HCT116 (cell line): ENCODE measurements at regions not wholly inside any gene's neighbourhood (a gene's known extent, or its start where the extent isn't known, plus 50 kb on each side); places are given as distances from the start of the nearest gene placed in this dataset.
A peak's percentile ranks its signal among the peaks of the same experiment; 100 is the strongest.

Experiments
- ATAC-seq: fragments of 200-7000 bp; cut with Tn5 transposase; 2 replicates; pipeline ENCODE4 v1.9.1; 2020; ENCODE audit warnings: mild to moderate bottlenecking, moderate library complexity
- BruUV-seq: library from RNA; stranded (reverse); fragments of 400-500 nt; replicated peaks from 2 replicates; lab custom pipeline; 2021; lab: Mats Ljungman, UMichigan
- CTCF ChIA-PET: fragments of 300-600 bp; sonication (Branson Sonifier 250); formaldehyde crosslinking; loops from one replicate; lab custom pipeline; 2021; ENCODE audit warnings: antibody characterized with exemption; lab: Charles Lee
- POLR2A ChIA-PET: fragments of 300-600, 350-600 bp; sonication (Branson Sonifier 250); formaldehyde crosslinking; loops from one replicate; lab custom pipeline; 2021; ENCODE audit warnings: antibody characterized with exemption; lab: Charles Lee
- RAD21 ChIA-PET, 2 experiments: fragments of 300-600 bp; sonication (Branson Sonifier 250); formaldehyde crosslinking; loops; one replicate each; lab custom pipeline; 2023; ENCODE audit warnings: low total read pairs in 2 of 2; ENCODE audit not compliant: uncharacterized antibody in 2 of 2, unreplicated experiment in 2 of 2, low non-redundant PET in 1 of 2; lab: Charles Lee
- DNase-seq: peaks from one replicate; pipeline ENCODE4 v3.0.0-alpha.2; 2010; ENCODE audit warnings: low read depth, low spot score
- H2AFZ ChIP-seq: fragments of 200-600 bp; shearing (Covaris generic), sonication (generic); 2 replicates; pipeline ENCODE4 v1.6.1; 2017; ENCODE audit warnings: low read depth, mixed run types, mixed read lengths, antibody characterized with exemption, low read length; ENCODE audit not compliant: poor library complexity, severe bottlenecking
- H3K27ac ChIP-seq: 2 replicates; pipeline ENCODE4 v1.5.1; 2012; ENCODE audit warnings: low read depth, low read length
- H3K27me3 ChIP-seq: fragments of 200-600 bp; sonication (generic); 2 replicates; pipeline ENCODE4 v1.6.1; 2016; ENCODE audit warnings: mixed run types, low read length, mixed read lengths; ENCODE audit not compliant: insufficient read depth
- H3K36me3 ChIP-seq, 2 experiments: fragments of 200-500 bp in 1 of 2; fragments of 200-600 bp in 1 of 2; sonication (Bioruptor generic) in 1 of 2; sonication (generic) in 1 of 2; 2 replicates each; pipeline versions ENCODE4 v1.5.1 to v1.6.1; 2014 to 2016; ENCODE audit warnings: low read length in 2 of 2, inconsistent platforms in 1 of 2, mixed read lengths in 1 of 2, mixed run types in 1 of 2; ENCODE audit not compliant: insufficient read depth in 2 of 2, control insufficient read depth in 1 of 2
- H3K4me1 ChIP-seq, 2 experiments: fragments of 200-600 bp in 1 of 2; sonication (generic) in 1 of 2; 2 replicates each; pipeline versions ENCODE4 v1.5.1 to v1.6.1; 2012 to 2017; ENCODE audit warnings: low read length in 2 of 2, inconsistent platforms in 1 of 2, mild to moderate bottlenecking in 1 of 2, mixed read lengths in 1 of 2, mixed run types in 1 of 2, moderate library complexity in 1 of 2; ENCODE audit not compliant: insufficient read depth in 2 of 2, control insufficient read depth in 1 of 2
- H3K4me2 ChIP-seq: fragments of 200-600 bp; sonication (generic); 2 replicates; pipeline ENCODE4 v1.6.1; 2017; ENCODE audit warnings: mixed run types, low read length, mixed read lengths
- H3K4me3 ChIP-seq, 2 experiments: fragments of 200-600 bp in 1 of 2; sonication (generic) in 1 of 2; replicated peaks in 1 of 2; 2 replicates each; pipeline ENCODE4 v1.5.1; 2011 to 2016; ENCODE audit warnings: low read length in 2 of 2, control low read depth in 1 of 2, low read depth in 1 of 2, mild to moderate bottlenecking in 1 of 2, mixed read lengths in 1 of 2, mixed run types in 1 of 2
- H3K79me2 ChIP-seq: fragments of 200-600 bp; sonication (generic); 2 replicates; pipeline ENCODE4 v1.6.1; 2017; ENCODE audit warnings: mild to moderate bottlenecking, mixed run types, low read length, moderate library complexity, mixed read lengths; ENCODE audit not compliant: insufficient read depth
- H3K9ac ChIP-seq: fragments of 200-600 bp; sonication (generic); 2 replicates; pipeline ENCODE4 v1.6.1; 2016; ENCODE audit warnings: low read length, mixed read lengths
- H3K9me2 ChIP-seq: fragments of 200-600 bp; sonication (generic), shearing (Covaris generic); 2 replicates; pipeline ENCODE4 v1.6.1; 2017; ENCODE audit warnings: mixed run types, mild to moderate bottlenecking, moderate library complexity; ENCODE audit not compliant: insufficient read depth
- H3K9me3 ChIP-seq, 2 experiments: fragments of 200-500 bp in 1 of 2; fragments of 200-600 bp in 1 of 2; sonication (Bioruptor generic) in 1 of 2; sonication (generic) in 1 of 2; 2 replicates each; pipeline ENCODE4 v1.6.1; 2014 to 2017; ENCODE audit warnings: low read length in 2 of 2, mixed read lengths in 2 of 2, inconsistent platforms in 1 of 2, low read depth in 1 of 2, mild to moderate bottlenecking in 1 of 2, mixed run types in 1 of 2, moderate library complexity in 1 of 2; ENCODE audit not compliant: control insufficient read depth in 1 of 2, insufficient read depth in 1 of 2
- H4K20me1 ChIP-seq: fragments of 200-600 bp; sonication (generic), shearing (Covaris generic); 2 replicates; pipeline ENCODE4 v1.6.1; 2017; ENCODE audit warnings: mixed run types, mild to moderate bottlenecking, moderate library complexity; ENCODE audit not compliant: insufficient read depth
- CBX3 ChIP-seq: IDR thresholded peaks from 2 replicates; pipeline ENCODE4 v1.6.1; 2012; ENCODE audit warnings: low read depth
- CEBPB ChIP-seq: IDR thresholded peaks from 2 replicates; pipeline ENCODE4 v1.6.1; 2012; ENCODE audit warnings: low read depth
- CTCF ChIP-seq, 3 experiments: fragments of 200-600 bp in 1 of 3; sonication (generic) in 1 of 3; IDR thresholded peaks in 2 of 3; conservative IDR thresholded peaks in 1 of 3; 2 replicates each; pipeline ENCODE4 v1.5.1; 2012 to 2017; ENCODE audit warnings: low read depth in 2 of 3, low read length in 2 of 3, antibody characterized with exemption in 1 of 3, borderline replicate concordance in 1 of 3, control low read depth in 1 of 3, mild to moderate bottlenecking in 1 of 3, mixed read lengths in 1 of 3, mixed run types in 1 of 3, moderate library complexity in 1 of 3; ENCODE audit not compliant: insufficient read depth in 1 of 3
- EGR1 ChIP-seq: IDR thresholded peaks from 2 replicates; pipeline ENCODE4 v1.6.1; 2012; ENCODE audit warnings: low read depth
- EZH2 ChIP-seq: fragments of 200-600 bp; sonication (generic); IDR thresholded peaks from 2 replicates; pipeline ENCODE4 v1.6.1; 2017; ENCODE audit warnings: antibody characterized with exemption, mixed run types
- EZH2phosphoT487 ChIP-seq: fragments of 200-600 bp; IDR thresholded peaks from 2 replicates; pipeline ENCODE4 v1.6.1; 2018; ENCODE audit warnings: antibody characterized with exemption, borderline replicate concordance
- POLR2AphosphoS5 ChIP-seq: IDR thresholded peaks from 2 replicates; pipeline ENCODE4 v1.6.1; 2011; ENCODE audit warnings: mild to moderate bottlenecking, low read depth, low read length, moderate library complexity
- REST ChIP-seq: IDR thresholded peaks from 2 replicates; pipeline ENCODE4 v1.6.1; 2012; ENCODE audit warnings: low read depth
- SIN3A ChIP-seq: IDR thresholded peaks from 2 replicates; pipeline ENCODE4 v1.6.1; 2012; ENCODE audit warnings: low read depth
- SRF ChIP-seq: IDR thresholded peaks from 2 replicates; pipeline ENCODE4 v1.6.1; 2012; ENCODE audit warnings: low read depth
- ZBTB33 ChIP-seq: IDR thresholded peaks from 2 replicates; pipeline ENCODE4 v1.6.1; 2011; ENCODE audit warnings: mild to moderate bottlenecking, low read length, moderate library complexity; ENCODE audit not compliant: insufficient replicate concordance; ENCODE audit errors: extremely low read depth
- ZNF274 ChIP-seq: fragments of 200-500 bp; sonication (Bioruptor generic); IDR thresholded peaks from 2 replicates; pipeline ENCODE4 v1.6.1; 2014; ENCODE audit warnings: mild to moderate bottlenecking, low read depth, low read length, inconsistent platforms
- intact Hi-C: fragments of 100-400 bp; cut with micrococcal nuclease; formaldehyde crosslinking; loops from 2 replicates; pipeline ENCODE4 v1.10.0; 2022

GRCh38 chr20:43388268-43389002 lies 69.3 kb upstream of the SRSF6 start:
- Histone ChIP-seq H2AFZ (no peak overlapping the region), H3K4me3 (no peak overlapping the region), H3K9ac (no peak overlapping the region), H3K36me3 (no peaks in the 10 kb centered on the region), H3K79me2 (no peaks in the 10 kb centered on the region), H4K20me1 (no peaks in the 10 kb centered on the region), H3K4me1 (no peaks in the 10 kb centered on the region), H3K9me3 (no peaks in the 10 kb centered on the region), H3K9me2 (no peaks in the 10 kb centered on the region), H3K4me2 (no peak overlapping the region), H3K27ac (no peak overlapping the region), H3K27me3 (peaks cover 8% of the 10 kb centered on the region; the same call in 1 of the 2 replicates)
- TF ChIP-seq EGR1 (peak; percentile 32; the same call in 1 of the 2 replicates), CBX3 (no peak), ZBTB33 (no peak), CEBPB (no peak)
- ATAC-seq (no peak), DNase-seq (no peak)
- BruUV-seq = no TSS peak
- POLR2A ChIA-PET = no interaction called here
- RAD21 ChIA-PET = no interaction called here
- CTCF ChIA-PET = no interaction called here
- intact Hi-C loops = no loop called here

- H3K36me3 ChIP-seq = no peaks in the 10 kb centered on the region
- BruUV-seq = no TSS peak
- CTCF ChIA-PET = no interaction called here
- H2AFZ ChIP-seq = no peak overlapping the region
- no peaks in the 10 kb centered on the region for H4K20me1 ChIP-seq
- H3K27ac ChIP-seq = no peak overlapping the region
- H3K9me2 ChIP-seq = no peaks in the 10 kb centered on the region
- no peak for DNase-seq
- no peak for ATAC-seq
- no peaks in the 10 kb centered on the region for H3K79me2 ChIP-seq
- intact Hi-C loops = no loop called here
- POLR2A ChIA-PET = no interaction called here
- H3K4me2 ChIP-seq = no peak overlapping the region
- no peaks in the 10 kb centered on the region for H3K4me1 ChIP-seq
- no peak overlapping the region for H3K4me3 ChIP-seq
- RAD21 ChIA-PET = no interaction called here
- no peaks in the 10 kb centered on the region for H3K9me3 ChIP-seq
- H3K9ac ChIP-seq = no peak overlapping the region
- H3K27me3 ChIP-seq = peaks cover 15% of the 10 kb centered on the region; the same call in 1 of the 2 replicates
- TF ChIP-seq REST (no peak), CTCF (IDR thresholded peaks at IDR 0.05 in 2 of 3, conservative IDR thresholded peaks at IDR 0.05 in 1 of 3; ENCODE audit: borderline replicate concordance in 1 of 3, insufficient read depth in 1 of 3, low read depth in 2 of 3, low read length in 2 of 3) (no peak), CBX3 (no peak), EZH2phosphoT487 (no peak), EZH2 (no peak), SRF (no peak), POLR2AphosphoS5 (no peak), ZNF274 (no peak), SIN3A (no peak)
Measured at GRCh38 chr20:43387737-43388136, 70.0 kb upstream of the SRSF6 start.
